GM21515 (cell line): ENCODE measurements at regions not wholly inside any gene's neighbourhood (a gene's known extent, or its start where the extent isn't known, plus 50 kb on each side); places are given as distances from the start of the nearest gene placed in this dataset.
"Not testable (repeated sequence)": the region's sequence is repeated elsewhere in the genome, so short reads cannot be mapped to it uniquely, and the experiment has no call there.

Experiments used
- ATAC-seq: cut with Tn5 transposase; IDR thresholded peaks from one replicate; pipeline ENCODE4 v1.9.1; 2021; ENCODE audit not compliant: unreplicated experiment

- no peak for ATAC-seq
Measured at GRCh38 chr4:81375745-81376144, 96.0 kb downstream of the RASGEF1B start.

- ATAC-seq: no peak
Measured at GRCh38 chr4:81369886-81370285, 101.8 kb downstream of the RASGEF1B start.

GRCh38 chr4:81366779-81367178 is 104.9 kb downstream of the RASGEF1B start:
- no peak for ATAC-seq

DNA sequence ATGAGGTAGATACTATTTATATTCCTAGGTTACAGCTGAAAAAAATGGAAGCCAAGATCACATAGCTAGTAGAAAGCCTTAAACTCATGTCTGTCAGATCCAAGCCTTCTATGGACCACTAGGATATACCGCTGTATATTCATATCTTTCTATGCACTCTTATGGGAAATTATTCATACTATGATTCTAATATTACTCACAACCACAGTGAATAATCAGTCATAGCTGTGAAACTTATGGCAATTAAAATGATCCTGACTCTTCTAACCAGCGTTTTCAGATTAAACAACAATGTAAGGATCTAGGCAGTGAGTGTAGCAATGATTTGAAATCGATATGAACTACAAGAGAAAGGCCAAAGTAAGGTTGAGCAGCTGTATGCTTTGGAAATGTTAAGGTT is 111.0 kb downstream of the RASGEF1B start:
- no peak for ATAC-seq

GRCh38 chr4:81359207-81359606 is 112.5 kb downstream of the RASGEF1B start:
- no peak for ATAC-seq

DNA sequence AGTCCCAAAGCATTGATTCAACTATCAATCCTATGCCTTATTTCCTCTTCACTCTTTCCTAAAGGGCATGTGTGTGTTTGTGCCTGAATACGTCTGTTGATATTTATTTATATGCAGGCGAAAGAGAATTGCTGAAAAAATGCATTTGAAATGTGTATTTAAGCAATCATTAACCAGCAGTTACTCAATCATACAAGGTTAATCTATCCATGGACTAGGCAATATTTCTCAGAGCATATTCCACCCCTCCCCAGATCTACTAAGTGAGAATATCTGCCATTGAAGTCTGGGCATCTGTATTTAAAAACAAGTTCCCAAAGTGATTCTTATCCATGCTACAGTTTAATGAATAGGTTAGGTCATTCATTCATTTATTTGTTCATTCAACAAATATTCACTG is 113.6 kb downstream of the RASGEF1B start:
- ATAC-seq: no peak

DNA sequence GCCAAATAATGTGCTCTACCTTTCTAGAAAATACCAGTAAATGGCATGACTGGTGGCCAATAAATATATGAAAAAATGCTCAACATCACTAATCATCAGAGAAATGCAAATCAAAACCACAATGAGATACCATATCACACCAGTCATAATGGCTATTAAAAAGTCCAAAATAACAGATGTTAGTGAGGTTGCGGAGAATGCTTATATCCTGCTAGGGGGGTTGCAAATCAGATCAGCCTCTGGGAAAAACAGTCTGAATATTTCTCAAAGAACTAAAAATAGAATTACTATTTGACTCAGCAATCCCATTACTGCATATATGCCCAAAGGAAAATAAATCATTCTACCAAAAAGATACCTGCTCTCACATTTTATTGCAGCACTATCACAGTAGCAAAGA is 115.1 kb downstream of the RASGEF1B start:
- ATAC-seq: no peak

- ATAC-seq: no peak
Measured at GRCh38 chr4:81355136-81355535, 116.6 kb downstream of the RASGEF1B start.

DNA sequence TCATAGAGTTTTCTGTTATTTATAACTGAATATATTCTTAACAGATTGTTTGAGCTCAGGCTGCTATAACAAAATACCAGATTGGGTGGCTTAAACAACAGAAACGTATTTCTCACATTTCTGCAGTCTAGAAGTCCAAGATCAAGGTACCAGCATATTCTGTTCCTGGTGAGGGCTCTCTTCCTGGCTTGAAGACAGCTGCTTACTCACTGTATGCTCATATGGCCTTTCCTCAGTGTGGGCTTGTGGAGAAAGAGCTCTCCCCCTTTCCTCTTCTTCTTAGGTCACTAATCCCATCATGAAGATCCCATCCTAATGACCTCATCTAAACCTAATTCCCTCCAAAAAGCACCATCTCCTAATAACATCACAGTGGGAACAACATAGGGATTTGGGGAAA is 117.8 kb downstream of the RASGEF1B start:
- no peak for ATAC-seq

DNA sequence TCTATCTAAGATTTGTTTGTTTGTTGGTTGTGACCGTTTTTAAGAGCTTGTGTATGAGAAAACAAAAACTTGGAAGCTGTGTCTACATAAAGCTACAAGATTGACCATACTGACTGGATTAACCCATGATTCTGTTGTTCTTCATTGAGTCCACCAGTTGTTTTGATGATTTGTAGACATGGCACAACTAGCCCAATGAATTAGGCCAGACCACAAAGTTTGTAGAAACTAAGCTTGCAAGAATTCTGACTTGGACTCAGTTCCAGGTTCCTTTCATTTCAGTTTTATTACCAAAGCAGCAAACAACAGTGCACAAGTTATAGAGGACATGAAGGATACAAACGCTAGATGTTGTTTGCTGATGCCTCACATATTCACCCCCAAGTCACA is 119.3 kb downstream of the RASGEF1B start:
- no peak for ATAC-seq

DNA sequence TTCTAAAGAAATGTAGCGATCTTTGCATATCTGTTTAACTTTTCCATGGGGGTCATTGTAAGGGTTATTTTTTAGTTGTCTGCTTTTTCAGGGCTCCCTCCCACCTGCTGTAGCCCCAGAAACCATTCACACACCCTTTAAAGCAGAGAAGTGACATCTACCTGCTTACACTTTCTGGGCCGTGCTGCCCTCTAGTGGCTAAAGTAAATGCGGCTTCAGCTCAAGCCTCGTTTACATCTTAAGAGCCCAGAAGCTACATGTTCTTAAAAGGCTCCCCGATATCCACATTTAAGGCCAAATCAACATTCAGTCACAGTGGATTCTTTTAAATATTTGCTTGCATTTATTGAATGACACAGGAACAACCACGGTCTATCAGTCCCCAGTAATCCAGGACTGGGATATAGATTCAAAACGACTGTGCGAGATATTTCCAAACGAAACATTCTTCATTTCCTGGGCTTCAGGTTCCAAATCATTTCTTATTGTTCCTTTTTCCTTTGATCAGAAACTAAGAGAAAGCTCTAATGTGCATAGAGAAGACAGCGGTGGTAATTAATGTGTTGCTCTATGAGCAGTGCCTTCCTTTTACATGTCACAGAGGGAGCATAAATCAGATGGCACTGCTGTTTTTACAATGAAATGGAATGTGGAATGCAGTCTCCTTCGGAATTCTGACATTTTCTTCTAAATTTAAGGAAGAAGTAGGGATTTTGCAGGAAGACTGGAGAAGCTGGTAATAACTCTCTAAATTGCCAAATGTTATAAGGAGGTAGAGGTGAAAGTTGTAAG is 119.9 kb downstream of the RASGEF1B start:
- ATAC-seq: peak; percentile 93

- ATAC-seq: no peak
Measured at GRCh38 chr4:81350040-81350439, 121.7 kb downstream of the RASGEF1B start.

GRCh38 chr4:81348778-81349094 is 123.0 kb downstream of the RASGEF1B start:
- ATAC-seq: no peak

DNA sequence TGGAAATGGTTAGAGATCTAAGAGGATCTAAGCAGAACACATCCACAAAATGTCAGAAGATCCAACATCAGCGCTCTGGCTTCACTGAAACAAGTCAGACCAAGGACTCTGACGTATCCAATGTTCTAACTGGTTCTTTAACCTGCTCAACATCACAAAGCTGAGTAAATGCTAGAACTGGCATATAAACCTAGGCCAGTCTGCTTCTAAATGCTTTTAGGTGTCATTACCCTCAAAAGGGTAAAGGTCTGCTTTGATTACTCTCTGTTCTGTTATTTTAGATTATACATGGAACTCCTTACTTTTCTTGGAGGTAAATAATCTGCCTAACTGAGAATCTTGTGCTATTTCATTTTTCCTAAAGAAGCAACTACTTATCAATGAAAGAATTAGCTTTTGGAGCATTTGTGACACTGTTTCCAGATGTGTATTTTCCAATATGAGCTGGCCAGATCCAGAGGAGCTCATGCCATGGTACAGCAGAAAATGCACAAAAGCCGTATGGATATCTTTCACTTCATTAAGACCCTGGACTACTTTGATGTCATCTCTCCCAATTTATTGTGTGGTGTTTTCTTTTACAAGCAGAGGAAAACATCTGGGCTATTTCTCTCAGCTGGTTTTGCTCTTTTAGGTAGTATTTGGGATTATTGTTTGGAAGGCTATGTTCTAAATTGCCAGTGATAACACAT is 123.5 kb downstream of the RASGEF1B start:
- ATAC-seq: no peak

DNA sequence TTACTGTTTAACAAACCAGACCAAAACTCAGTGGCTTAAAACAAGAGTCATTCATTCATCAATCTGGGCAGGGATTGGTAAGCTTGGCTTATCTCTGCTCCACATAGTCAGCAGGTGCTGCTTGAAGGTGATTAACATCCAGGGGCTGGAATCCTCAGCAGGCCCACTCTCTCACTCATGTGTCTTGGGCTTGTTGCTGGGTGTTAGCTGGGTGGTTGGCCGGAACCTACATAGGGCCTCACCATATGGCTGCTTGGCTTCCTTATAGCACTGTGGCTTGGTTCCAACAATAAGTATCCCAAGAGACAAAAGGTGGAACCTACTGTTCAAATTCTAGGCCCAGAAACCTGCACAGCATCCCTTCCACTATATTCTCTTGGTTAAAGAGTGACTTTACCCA is 125.0 kb downstream of the RASGEF1B start:
- ATAC-seq: no peak

DNA sequence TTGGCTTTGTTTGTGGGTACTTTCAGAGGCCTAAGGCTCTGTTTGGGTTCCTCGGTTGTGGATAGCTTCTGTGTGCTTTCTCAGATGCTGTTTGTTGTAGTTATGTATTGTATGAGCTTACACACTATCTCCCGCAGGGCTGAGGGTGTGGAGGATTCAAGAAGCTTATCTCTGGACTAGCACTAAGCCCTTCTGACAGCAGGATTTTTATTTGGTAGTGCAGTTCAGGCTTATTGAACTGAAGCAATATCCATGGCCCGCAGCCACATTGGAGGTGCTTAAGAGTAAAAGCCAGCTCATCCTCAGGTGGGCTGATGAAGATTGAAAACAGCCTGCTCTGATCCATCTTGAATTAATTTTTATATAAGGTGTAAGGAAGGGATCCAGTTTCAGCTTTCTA is 128.2 kb downstream of the RASGEF1B start:
- no peak for ATAC-seq

DNA sequence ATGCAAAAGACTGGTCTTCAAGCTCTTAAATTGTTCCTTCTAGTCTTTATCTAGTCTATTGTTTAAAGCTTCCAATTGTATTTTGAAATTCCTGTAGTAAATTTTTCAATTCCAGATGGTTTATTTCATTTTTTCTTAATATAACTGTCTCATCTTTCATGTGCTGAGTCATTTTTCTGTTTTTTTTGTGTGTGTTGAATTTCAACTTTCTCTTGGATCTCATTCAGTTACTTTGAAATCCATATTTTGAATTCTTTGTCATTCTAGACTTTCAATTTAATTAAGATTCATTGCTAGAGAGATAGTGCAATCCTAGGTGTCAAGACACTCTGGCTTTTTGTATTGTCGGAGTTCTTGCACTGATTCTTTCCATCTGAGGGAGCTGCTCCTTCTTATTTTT is 128.0 kb upstream of the PRKG2 start:
- no peak for ATAC-seq

DNA sequence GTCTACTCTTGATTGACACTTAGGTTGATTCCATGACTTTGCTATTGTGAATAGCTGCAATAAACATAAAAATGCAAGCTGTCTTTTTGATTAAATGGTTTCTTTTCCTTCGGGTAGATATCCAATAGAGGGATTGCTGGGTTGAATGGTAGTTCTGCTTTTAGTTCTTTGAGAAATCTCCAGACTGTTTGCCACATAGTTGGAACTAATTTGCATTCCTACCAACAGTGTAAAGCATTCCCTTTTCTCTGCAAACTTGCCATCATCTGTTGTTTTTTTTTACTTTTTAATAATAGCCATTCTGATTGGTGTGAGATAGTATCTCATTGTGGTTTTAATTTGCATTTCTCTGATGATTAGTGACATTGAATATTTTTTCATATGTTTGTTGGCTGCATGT is 122.2 kb upstream of the PRKG2 start:
- ATAC-seq: no peak

- no peak for ATAC-seq
Measured at GRCh38 chr4:81335122-81335912, 120.3 kb upstream of the PRKG2 start.

GRCh38 chr4:81330018-81330417 is 115.0 kb upstream of the PRKG2 start:
- no peak for ATAC-seq

GRCh38 chr4:81326581-81326980 is 111.6 kb upstream of the PRKG2 start:
- ATAC-seq: no peak

- ATAC-seq: not testable (repeated sequence)
Measured at GRCh38 chr4:81324594-81324993, 109.6 kb upstream of the PRKG2 start.
